PC-9 (cell line): ENCODE measurements at regions not wholly inside any gene's neighbourhood (a gene's known extent, or its start where the extent isn't known, plus 50 kb on each side); places are given as distances from the start of the nearest gene placed in this dataset.

Experiments
- EZH2 ChIP-seq: fragments of 200-600 bp; sonication (generic); IDR thresholded peaks from 2 replicates; pipeline ENCODE4 v1.8.0; 2017; ENCODE audit warnings: antibody characterized with exemption, low read depth
- TF ChIP-seq, protein P1 (sequence below): fragments of 200-600 bp; sonication (generic); conservative IDR thresholded peaks from 2 replicates; pipeline ENCODE4 v1.6.1; 2017; ENCODE audit warnings: mixed run types, antibody characterized with exemption, mild to moderate bottlenecking, moderate library complexity

DNA sequence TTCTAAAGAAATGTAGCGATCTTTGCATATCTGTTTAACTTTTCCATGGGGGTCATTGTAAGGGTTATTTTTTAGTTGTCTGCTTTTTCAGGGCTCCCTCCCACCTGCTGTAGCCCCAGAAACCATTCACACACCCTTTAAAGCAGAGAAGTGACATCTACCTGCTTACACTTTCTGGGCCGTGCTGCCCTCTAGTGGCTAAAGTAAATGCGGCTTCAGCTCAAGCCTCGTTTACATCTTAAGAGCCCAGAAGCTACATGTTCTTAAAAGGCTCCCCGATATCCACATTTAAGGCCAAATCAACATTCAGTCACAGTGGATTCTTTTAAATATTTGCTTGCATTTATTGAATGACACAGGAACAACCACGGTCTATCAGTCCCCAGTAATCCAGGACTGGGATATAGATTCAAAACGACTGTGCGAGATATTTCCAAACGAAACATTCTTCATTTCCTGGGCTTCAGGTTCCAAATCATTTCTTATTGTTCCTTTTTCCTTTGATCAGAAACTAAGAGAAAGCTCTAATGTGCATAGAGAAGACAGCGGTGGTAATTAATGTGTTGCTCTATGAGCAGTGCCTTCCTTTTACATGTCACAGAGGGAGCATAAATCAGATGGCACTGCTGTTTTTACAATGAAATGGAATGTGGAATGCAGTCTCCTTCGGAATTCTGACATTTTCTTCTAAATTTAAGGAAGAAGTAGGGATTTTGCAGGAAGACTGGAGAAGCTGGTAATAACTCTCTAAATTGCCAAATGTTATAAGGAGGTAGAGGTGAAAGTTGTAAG lies 119.9 kb downstream of the RASGEF1B start:
- TF ChIP-seq, protein P1, sequence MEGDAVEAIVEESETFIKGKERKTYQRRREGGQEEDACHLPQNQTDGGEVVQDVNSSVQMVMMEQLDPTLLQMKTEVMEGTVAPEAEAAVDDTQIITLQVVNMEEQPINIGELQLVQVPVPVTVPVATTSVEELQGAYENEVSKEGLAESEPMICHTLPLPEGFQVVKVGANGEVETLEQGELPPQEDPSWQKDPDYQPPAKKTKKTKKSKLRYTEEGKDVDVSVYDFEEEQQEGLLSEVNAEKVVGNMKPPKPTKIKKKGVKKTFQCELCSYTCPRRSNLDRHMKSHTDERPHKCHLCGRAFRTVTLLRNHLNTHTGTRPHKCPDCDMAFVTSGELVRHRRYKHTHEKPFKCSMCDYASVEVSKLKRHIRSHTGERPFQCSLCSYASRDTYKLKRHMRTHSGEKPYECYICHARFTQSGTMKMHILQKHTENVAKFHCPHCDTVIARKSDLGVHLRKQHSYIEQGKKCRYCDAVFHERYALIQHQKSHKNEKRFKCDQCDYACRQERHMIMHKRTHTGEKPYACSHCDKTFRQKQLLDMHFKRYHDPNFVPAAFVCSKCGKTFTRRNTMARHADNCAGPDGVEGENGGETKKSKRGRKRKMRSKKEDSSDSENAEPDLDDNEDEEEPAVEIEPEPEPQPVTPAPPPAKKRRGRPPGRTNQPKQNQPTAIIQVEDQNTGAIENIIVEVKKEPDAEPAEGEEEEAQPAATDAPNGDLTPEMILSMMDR, result peak; percentile 84
- no peak for TF ChIP-seq EZH2
